GM18507 (cell line): ENCODE measurements at regions not wholly inside any gene's neighbourhood (a gene's known extent, or its start where the extent isn't known, plus 50 kb on each side); places are given as distances from the start of the nearest gene placed in this dataset.

ENCODE experiments used
- DNase-seq: peaks from one replicate; pipeline ENCODE4 v3.0.0; 2011; ENCODE audit warnings: low read depth; ENCODE audit not compliant: insufficient read length; ENCODE audit errors: extremely low spot score
- FAIRE-seq: peaks from 2 replicates; lab custom pipeline; 2011; peaks lifted over from hg19 to GRCh38; lab: Jason Lieb, UNC

GRCh38 chr6:97535800-97536199, 252.8 kb upstream of the MMS22L start:
- no peak for DNase-seq
- FAIRE-seq: no peak

DNA sequence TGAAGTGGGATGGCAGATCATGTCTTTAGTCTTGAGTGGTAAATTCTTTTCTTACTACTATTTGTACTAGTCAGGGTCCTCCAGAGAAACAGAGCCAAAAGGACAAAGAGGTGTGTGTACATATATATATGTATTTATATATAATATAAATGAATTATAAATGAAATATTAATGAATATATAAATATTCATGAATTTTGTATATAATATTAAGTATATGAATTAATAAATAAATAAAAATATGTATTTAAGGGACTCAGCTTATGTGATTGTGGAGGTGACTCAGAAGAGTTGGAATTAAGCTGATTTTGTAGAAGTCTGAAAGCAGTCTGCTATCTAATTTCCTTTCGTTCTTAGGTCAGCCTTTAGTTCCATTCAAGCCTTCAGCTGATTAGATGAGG, 265.3 kb upstream of the MMS22L start:
- no peak for DNase-seq
- no peak for FAIRE-seq

DNA sequence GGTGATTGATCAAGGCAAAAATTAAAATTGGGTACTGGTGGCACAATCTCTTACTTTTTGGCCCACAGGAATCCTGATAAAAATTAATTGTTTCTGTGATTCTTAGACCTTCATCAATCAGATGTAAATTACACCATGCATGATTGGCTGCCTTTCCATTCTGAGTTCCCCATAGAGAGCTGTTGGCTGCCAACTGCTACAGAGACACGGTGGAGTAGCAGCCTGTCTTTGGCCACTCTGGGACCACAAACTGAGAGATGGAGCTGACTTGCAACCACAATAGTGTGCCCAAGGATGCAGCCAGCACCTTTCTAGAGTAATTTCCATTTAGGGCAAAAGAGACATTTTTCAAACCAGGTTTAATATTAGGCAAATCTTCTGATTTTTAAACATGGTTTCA, 274.3 kb upstream of the MMS22L start:
- no peak for FAIRE-seq

DNA sequence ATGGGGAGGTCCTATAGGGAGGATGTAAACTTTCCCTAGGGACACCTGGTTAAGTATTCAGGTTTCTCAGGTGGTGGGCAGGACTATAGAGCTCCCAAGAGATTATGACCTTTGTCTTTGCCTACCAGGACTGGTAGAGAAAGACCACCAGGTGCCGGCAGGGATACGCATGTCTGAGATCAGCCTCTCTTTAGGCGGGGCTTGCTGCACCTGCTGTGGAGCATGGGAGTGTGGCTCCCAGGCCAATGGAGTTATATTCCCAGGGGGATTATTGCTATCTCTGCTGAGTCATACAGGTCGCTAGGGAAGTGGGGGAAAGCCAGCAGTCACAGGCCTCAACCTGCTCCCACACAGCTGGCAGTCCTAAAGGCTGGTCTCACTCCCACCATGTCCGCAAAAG, 280.5 kb upstream of the MMS22L start:
- no peak for DNase-seq
- FAIRE-seq: no peak

More for the DNA sequence above, 274.3 kb upstream of the MMS22L start:
- DNase-seq: no peak

DNA sequence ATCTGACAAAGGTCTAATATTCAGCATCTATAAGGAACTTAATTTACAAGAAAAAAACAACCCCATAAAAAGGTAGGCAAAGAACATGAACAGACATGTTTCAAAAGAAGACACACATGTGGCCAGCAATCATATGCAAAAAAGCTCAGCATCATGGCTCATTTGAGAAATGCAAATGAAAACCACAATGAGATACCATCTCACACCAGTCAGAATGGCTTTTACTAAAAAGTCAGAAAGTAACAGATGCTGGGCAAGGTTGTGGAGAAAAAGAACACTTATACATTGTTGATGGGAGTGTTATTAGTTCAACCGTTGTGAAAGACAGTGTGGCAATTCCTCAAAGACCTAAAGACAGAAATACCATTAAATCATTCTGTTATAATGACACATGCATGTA, 289.9 kb upstream of the MMS22L start:
- FAIRE-seq (no peak), DNase-seq (no peak)

DNA sequence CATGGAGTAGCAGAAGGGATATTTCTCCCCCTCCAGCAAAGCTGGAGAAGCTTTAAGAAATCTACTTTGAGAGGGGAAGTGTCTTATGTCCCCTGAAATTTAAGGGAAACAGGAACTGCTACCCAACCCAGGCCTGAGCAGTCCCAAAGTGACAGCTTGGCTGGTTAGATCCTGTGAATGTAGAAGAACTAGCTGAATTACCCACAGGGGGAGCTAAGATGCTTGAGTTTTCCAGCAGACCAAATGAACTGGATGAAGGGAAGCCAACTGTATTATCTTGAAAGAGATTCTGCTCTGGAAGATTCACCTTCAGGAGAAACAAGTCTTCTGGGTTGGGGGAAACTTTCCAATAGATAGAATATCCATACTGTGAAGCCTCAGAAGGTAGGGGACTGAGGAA, 303.3 kb upstream of the MMS22L start:
- FAIRE-seq (no peak), DNase-seq (no peak)

DNA sequence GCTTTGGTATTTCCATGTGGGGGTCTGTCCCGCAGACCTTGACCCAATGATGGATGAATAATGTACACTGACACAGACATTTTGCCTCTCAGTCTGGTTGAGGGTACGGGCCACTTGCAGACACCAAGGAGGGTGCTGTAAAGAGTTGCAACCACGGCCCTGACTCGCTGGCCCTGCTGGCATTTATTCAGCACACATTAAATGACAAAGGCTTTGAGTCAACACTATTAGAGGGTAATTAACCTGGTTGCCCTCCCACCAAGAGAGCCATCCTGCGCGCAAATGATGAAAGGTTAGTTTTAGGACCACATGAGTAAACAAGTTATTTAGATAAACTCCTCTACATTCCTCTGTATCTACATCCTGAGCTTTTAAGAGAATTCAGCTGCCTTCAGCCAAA, 308.9 kb upstream of the MMS22L start:
- FAIRE-seq: no peak
- no peak for DNase-seq

DNA sequence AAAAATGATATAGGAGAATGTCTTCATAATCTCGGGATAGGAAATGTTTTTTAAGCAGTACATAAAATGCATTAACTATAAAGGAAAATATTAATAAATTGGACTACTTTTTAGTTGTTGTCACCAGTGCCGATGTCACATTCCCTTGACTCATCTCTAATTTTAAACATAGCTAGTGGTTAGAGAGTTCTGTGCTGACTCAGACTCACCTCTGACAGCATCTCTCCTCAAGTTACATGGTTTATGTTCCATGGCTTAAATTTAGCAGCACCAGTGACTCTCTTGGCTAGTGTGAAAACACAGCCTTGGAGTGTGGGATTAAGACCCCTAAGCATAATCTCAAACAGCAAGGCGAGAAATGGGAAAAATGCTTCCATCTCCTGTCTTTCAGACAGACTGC, 311.8 kb upstream of the MMS22L start:
- DNase-seq (no peak), FAIRE-seq (no peak)

- no peak for DNase-seq
- no peak for FAIRE-seq
Observed at GRCh38 chr6:97621111-97621510, 338.1 kb upstream of the MMS22L start.

GRCh38 chr6:97626671-97627441, 343.8 kb upstream of the MMS22L start:
- DNase-seq (no peak), FAIRE-seq (no peak)

- FAIRE-seq: no peak
- DNase-seq: no peak
Observed at GRCh38 chr6:97629180-97629579, 346.2 kb upstream of the MMS22L start.

DNA sequence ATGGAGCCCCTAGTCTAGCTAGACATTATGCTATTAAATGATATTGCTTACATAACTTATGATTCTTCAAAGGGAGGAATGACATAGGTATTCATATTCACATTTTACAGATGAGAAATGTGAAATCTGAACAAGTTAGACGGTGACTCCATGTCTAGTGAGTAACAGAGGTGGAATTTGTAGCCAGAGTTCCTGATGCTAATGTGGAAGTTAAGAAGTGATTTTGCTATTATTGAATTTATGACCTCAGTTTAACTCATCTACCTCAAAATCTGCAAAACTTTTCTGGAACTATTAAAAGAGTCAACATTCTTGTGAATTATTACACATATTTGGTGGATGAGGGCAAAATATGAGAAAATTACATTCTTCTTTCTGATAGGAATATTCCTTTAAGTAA, 347.6 kb upstream of the MMS22L start:
- DNase-seq (no peak), FAIRE-seq (no peak)

- DNase-seq (no peak), FAIRE-seq (no peak)
Observed at GRCh38 chr6:97632341-97632740, 349.3 kb upstream of the MMS22L start.

DNA sequence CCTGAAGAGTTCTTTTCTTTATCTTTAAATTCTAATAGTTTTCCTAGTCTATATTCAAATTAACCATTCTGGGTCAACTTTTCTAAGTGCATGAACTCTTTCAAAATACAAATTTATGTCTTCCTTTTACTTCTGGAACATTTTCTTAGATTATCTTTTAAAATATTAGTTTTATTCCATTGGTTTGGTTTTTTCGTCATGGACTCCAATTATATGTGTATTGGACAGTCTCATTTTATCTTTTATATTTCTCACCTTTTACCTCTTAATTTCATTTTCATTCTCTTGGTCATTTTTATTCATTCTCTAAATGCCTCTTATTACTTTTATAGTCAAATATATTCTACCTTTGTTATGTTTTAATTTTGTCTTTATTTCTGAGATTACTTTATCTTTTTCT, 356.7 kb upstream of the MMS22L start:
- FAIRE-seq: no peak
- DNase-seq: no peak

GRCh38 chr6:97644353-97644752, 361.3 kb upstream of the MMS22L start:
- DNase-seq (no peak), FAIRE-seq (no peak)

DNA sequence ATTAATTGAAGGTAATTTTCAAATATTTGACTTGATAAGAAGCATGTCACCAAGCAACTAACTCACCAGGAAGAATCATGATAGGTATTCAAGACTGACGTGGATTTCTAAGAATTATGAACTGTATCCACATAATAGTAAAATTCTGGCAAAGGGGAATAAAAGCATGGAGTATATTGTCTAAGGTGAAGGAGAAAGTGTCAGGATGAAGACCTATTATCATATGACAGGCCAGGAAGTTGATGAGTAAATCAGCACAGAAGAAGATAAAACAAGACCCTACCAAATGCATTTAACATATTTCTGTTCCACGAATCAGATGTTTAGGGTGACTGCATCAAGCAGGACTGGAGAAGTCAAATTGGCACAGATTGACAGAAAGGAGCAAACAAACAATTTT, 362.7 kb upstream of the MMS22L start:
- FAIRE-seq (no peak), DNase-seq (no peak)

- no peak for DNase-seq
- no peak for FAIRE-seq
Observed at GRCh38 chr6:97653076-97653475, 370.1 kb upstream of the MMS22L start.

DNA sequence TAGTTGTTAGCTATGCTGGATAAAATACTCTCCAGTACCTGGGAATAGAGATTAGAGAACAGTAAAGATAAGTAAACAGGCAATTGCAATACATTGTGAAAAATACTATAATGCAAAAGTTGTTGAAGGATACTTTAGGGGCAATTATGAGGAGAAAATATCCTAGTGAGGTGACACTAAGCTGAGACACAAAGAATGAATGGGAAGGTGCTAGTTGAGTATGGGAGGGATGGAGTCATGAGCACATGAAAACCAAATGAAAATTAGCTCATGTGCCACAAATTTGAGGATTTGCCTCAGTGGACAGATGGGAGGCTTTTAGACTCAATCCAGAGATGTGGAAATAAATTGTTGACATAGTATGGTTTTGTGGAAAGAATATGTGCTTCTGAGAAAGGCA, 370.5 kb upstream of the MMS22L start:
- DNase-seq: no peak
- FAIRE-seq: no peak

DNA sequence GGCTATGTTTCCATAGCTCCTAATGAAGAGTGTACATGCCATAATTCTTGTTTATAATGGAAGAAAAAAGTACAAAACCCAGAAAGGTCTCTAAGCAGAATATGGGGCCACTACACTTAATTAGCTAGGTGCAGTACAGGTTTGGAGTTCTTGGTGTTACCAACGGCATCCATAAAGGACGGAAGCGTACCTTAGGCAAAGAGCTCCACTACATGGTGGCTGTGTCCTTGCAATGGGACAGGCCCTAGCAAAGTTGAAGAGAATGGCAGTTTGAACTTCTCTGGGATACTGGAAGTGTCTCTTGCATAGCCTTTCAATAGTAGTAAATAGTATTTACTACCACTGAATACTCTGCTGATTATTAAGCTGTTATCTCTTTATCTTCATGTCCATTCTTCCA, 371.7 kb upstream of the MMS22L start:
- DNase-seq (no peak), FAIRE-seq (no peak)

DNA sequence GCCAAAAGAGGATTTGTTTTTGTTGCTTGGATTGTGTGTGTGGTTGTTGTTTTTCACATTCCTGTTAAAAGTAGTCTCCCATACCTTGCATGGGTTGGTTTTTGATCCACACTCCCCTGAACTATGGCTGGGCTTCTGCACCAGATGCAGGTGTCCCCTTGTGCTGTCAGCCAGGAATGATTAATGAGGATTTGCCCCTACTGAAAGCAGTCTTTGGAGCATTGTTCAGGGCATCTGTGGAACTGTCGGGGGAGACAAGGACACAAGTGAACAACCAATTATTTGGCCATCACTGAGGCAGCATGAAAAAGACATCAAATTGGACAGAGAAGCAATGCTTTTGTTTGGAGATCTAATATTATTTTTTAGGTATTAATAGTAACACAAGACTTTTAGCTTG, 373.2 kb upstream of the MMS22L start:
- no peak for DNase-seq
- FAIRE-seq: no peak

- FAIRE-seq (no peak), DNase-seq (no peak)
Observed at GRCh38 chr6:97656706-97657350, 373.8 kb upstream of the MMS22L start.
